ENCODE measurements at regions not wholly inside any gene's neighbourhood (a gene's known extent, or its start where the extent isn't known, plus 50 kb on each side); places are given as distances from the start of the nearest gene placed in this dataset.

GRCh38 chr1:57600424-57600823 lies 176.6 kb upstream of the DAB1 start:
- H3K4me3 ChIP-seq (ENCODE audit: low read depth, low read length), result no peak overlapping the region
- DNase-seq (ENCODE audit: low read depth), result no peak
- TF ChIP-seq CTCF (IDR thresholded peaks at IDR 0.05; ENCODE audit: low read depth, low read length, missing control alignments), result no peak

- TF ChIP-seq CTCF (IDR thresholded peaks at IDR 0.05; ENCODE audit: low read depth, low read length, missing control alignments), result no peak
- no peak overlapping the region for H3K4me3 ChIP-seq (ENCODE audit: low read depth, low read length)
- DNase-seq (ENCODE audit: low read depth), result no peak
These were observed 175.6 kb upstream of the DAB1 start for GRCh38 chr1:57599236-57599994.

- DNase-seq (ENCODE audit: low read depth), result no peak
- no peak for TF ChIP-seq CTCF (IDR thresholded peaks at IDR 0.05; ENCODE audit: low read depth, low read length, missing control alignments)
- H3K4me3 ChIP-seq (ENCODE audit: low read depth, low read length), result no peak overlapping the region
These were observed 173.2 kb upstream of the DAB1 start for GRCh38 chr1:57597036-57597435.

- no peak for TF ChIP-seq CTCF (IDR thresholded peaks at IDR 0.05; ENCODE audit: low read depth, low read length, missing control alignments)
- DNase-seq (ENCODE audit: low read depth), result no peak
- no peak overlapping the region for H3K4me3 ChIP-seq (ENCODE audit: low read depth, low read length)
These were observed 170.1 kb upstream of the DAB1 start for GRCh38 chr1:57594002-57594401.

GRCh38 chr1:57591842-57592241 lies 168.0 kb upstream of the DAB1 start:
- H3K4me3 ChIP-seq (ENCODE audit: low read depth, low read length), result no peak overlapping the region
- DNase-seq (ENCODE audit: low read depth), result no peak
- TF ChIP-seq CTCF (IDR thresholded peaks at IDR 0.05; ENCODE audit: low read depth, low read length, missing control alignments), result no peak

- no peak for TF ChIP-seq CTCF (IDR thresholded peaks at IDR 0.05; ENCODE audit: low read depth, low read length, missing control alignments)
- H3K4me3 ChIP-seq (ENCODE audit: low read depth, low read length), result no peak overlapping the region
- no peak for DNase-seq (ENCODE audit: low read depth)
These were observed 167.1 kb upstream of the DAB1 start for GRCh38 chr1:57590978-57591377.

GRCh38 chr1:57586842-57587241 lies 163.0 kb upstream of the DAB1 start:
- no peak for DNase-seq (ENCODE audit: low read depth)
- TF ChIP-seq CTCF (IDR thresholded peaks at IDR 0.05; ENCODE audit: low read depth, low read length, missing control alignments), result no peak
- no peak overlapping the region for H3K4me3 ChIP-seq (ENCODE audit: low read depth, low read length)

Data from GM12864 (cell line).